ENCODE measurements at regions not wholly inside any gene's neighbourhood (a gene's known extent, or its start where the extent isn't known, plus 50 kb on each side); places are given as distances from the start of the nearest gene placed in this dataset.

GRCh38 chr15:97679106-97679688 is 281.3 kb upstream of the ARRDC4 start:
- no peaks in the 10 kb centered on the region for H3K27me3 Mint-ChIP-seq (ENCODE audit: low read depth)
- H3K4me1 Mint-ChIP-seq (ENCODE audit: low read depth), result no peaks in the 10 kb centered on the region
- H3K9me3 Mint-ChIP-seq, result peaks cover 5% of the 10 kb centered on the region
- no peak overlapping the region for H3K4me3 Mint-ChIP-seq
- H3K27ac Mint-ChIP-seq, result no peak overlapping the region
- H3K36me3 Mint-ChIP-seq (ENCODE audit: low read depth), result no peaks in the 10 kb centered on the region

DNA sequence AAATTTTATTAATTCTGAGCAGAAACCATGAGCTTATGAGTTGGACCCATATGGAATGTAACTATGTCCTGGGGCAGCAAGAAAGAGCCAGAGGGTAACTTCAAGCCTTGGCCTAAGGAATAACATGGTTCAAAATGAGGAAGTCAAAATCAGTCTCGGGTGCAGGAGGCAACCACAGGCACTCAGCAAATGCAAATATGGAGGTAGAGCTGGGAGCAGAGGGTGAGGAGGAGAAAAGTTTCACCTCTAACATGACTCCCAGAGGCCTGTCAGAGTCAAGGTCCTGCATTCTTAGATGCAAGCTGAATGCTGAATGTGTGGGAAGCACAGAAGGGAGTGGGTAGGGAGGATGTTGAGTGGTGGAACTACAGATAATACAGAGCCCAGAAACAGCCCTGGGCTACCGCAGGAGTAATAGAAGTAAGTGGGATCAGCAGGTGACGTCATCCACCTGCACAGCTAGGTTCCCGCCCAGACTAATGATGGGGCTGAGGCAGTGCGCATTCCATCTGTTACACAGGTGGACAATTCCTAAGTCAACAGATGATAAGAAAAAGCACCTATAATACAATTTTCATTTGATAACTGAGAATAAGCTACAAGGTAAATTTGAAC is 279.8 kb upstream of the ARRDC4 start:
- H3K27ac Mint-ChIP-seq, result no peak overlapping the region
- no peaks in the 10 kb centered on the region for H3K36me3 Mint-ChIP-seq (ENCODE audit: low read depth)
- no peak overlapping the region for H3K4me3 Mint-ChIP-seq
- H3K27me3 Mint-ChIP-seq (ENCODE audit: low read depth), result no peaks in the 10 kb centered on the region
- no peaks in the 10 kb centered on the region for H3K9me3 Mint-ChIP-seq
- no peaks in the 10 kb centered on the region for H3K4me1 Mint-ChIP-seq (ENCODE audit: low read depth)

DNA sequence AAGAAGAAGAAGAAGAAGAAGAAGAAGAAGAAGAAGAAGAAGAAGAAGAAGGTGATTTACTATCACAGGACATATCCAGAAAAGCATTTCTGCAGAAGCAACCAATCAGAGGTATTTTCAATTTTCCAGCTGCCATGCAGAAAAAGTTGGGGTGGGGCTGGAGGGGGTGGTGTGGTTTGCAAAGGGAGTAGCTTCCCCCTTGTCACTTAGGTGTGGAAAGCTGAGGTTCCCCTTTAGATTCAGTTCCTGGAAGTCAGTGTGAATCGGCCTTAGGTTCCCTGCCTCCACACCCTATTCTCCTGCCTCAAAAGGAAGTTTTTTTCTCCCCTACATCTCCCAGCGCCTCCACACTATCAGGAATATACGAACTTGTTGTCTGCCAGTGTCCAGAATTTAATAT is 276.7 kb upstream of the ARRDC4 start:
- Mint-ChIP-seq H3K4me1 (ENCODE audit: low read depth) (no peaks in the 10 kb centered on the region), H3K27me3 (ENCODE audit: low read depth) (no peaks in the 10 kb centered on the region), H3K36me3 (ENCODE audit: low read depth) (no peaks in the 10 kb centered on the region), H3K27ac (no peak overlapping the region), H3K9me3 (no peaks in the 10 kb centered on the region), H3K4me3 (no peak overlapping the region)

DNA sequence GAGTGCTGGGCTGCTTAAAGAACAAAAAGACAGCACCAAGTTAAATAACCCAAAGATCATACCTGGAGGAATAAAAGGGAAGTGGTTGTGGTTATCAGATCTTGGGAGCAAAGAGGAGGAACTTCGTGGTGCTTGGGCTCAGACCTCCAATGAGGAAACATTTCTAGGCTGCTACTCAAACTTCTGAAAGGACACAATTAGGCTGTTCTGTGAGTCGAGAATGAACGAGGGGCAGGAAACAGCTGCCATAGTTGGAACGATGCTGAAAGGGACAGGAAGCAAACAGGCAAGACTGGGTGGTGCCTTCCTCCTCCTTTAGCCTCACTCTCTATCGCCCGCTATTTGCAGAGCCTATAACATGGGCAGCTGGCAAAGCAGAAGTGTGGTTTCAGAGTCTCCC is 276.3 kb upstream of the ARRDC4 start:
- H3K9me3 Mint-ChIP-seq, result no peaks in the 10 kb centered on the region

DNA sequence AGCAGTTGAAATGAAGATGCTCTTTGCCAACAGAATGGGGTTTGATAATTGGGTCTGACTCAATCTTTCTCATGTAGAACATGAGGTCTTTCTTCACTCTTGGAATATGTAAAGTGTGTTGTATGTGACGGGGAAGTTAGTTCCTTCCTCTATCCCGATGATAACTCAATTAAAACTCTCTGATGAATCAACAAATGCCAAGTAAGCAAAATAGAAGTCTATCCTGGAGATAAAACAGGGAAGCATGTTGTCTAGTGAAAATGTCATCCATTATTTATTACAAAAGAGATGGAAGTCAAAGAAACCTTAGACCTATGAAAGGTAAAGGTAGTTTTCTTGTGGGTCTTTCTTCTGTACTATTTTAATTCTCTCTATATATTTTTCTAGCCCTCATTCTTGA is 274.2 kb upstream of the ARRDC4 start:
- Mint-ChIP-seq H3K4me1 (ENCODE audit: low read depth) (no peaks in the 10 kb centered on the region), H3K27me3 (ENCODE audit: low read depth) (no peaks in the 10 kb centered on the region), H3K36me3 (ENCODE audit: low read depth) (no peaks in the 10 kb centered on the region), H3K4me3 (no peak overlapping the region), H3K27ac (no peak overlapping the region), H3K9me3 (no peaks in the 10 kb centered on the region)

More for the DNA sequence above, 276.3 kb upstream of the ARRDC4 start:
- no peaks in the 10 kb centered on the region for H3K27me3 Mint-ChIP-seq (ENCODE audit: low read depth)
- H3K27ac Mint-ChIP-seq, result no peak overlapping the region
- no peaks in the 10 kb centered on the region for H3K36me3 Mint-ChIP-seq (ENCODE audit: low read depth)
- H3K4me3 Mint-ChIP-seq, result no peak overlapping the region
- H3K4me1 Mint-ChIP-seq (ENCODE audit: low read depth), result no peaks in the 10 kb centered on the region

GRCh38 chr15:97687654-97688053 is 272.8 kb upstream of the ARRDC4 start:
- no peaks in the 10 kb centered on the region for H3K36me3 Mint-ChIP-seq (ENCODE audit: low read depth)
- no peak overlapping the region for H3K27ac Mint-ChIP-seq

DNA sequence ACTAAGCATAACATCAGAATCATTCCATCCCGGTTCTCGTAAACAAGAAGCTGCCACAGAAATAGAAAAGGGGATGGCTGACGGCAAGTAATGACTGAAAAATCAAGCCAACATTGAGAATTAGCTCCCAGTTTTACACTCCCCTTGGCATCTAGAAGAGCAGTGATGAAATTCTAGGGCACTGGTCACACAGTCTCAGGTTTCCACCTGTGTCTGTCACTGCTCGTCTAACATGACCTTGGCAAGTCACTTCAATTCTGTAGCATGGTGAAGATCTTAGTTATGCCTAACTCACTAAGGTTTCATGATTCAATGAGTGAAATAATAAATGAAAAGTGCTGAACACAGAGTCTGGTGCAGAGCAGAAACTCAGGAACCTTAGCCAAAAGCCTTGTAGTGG is 272.3 kb upstream of the ARRDC4 start:
- H3K27ac Mint-ChIP-seq, result no peak overlapping the region
- H3K27me3 Mint-ChIP-seq (ENCODE audit: low read depth), result no peaks in the 10 kb centered on the region
- H3K4me3 Mint-ChIP-seq, result no peak overlapping the region
- no peaks in the 10 kb centered on the region for H3K9me3 Mint-ChIP-seq
- H3K36me3 Mint-ChIP-seq (ENCODE audit: low read depth), result no peaks in the 10 kb centered on the region
- no peaks in the 10 kb centered on the region for H3K4me1 Mint-ChIP-seq (ENCODE audit: low read depth)

More at GRCh38 chr15:97687654-97688053, 272.8 kb upstream of the ARRDC4 start:
- no peaks in the 10 kb centered on the region for H3K9me3 Mint-ChIP-seq
- H3K4me3 Mint-ChIP-seq, result no peak overlapping the region
- H3K4me1 Mint-ChIP-seq (ENCODE audit: low read depth), result no peaks in the 10 kb centered on the region
- H3K27me3 Mint-ChIP-seq (ENCODE audit: low read depth), result no peaks in the 10 kb centered on the region

- H3K27me3 Mint-ChIP-seq (ENCODE audit: low read depth), result no peaks in the 10 kb centered on the region
- H3K4me3 Mint-ChIP-seq, result no peak overlapping the region
These were observed 271.6 kb upstream of the ARRDC4 start for GRCh38 chr15:97688886-97689285.

DNA sequence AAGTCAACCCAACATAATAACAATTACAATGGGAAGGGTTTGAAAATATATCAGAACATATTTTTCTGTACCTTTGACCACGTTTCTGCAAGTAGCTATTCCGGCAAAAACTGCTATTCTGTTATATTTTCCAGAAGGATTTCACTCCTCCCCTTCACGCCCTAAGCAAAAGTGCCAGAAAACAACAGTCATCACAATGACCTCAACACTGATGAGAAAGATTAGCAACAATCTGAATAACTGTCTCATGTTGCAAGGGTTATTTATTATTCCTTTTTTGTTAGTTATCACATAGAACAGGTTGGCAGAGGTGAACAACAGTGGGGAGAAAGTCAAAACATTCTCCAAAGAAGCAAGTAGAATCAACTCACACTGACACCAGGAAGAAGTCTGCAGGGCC is 269.4 kb upstream of the ARRDC4 start:
- Mint-ChIP-seq H3K27ac (no peak overlapping the region), H3K36me3 (ENCODE audit: low read depth) (no peaks in the 10 kb centered on the region), H3K4me1 (ENCODE audit: low read depth) (no peaks in the 10 kb centered on the region), H3K4me3 (no peak overlapping the region), H3K27me3 (ENCODE audit: low read depth) (no peaks in the 10 kb centered on the region), H3K9me3 (no peaks in the 10 kb centered on the region)

More at GRCh38 chr15:97688886-97689285, 271.6 kb upstream of the ARRDC4 start:
- H3K9me3 Mint-ChIP-seq, result no peaks in the 10 kb centered on the region
- H3K27ac Mint-ChIP-seq, result no peak overlapping the region
- no peaks in the 10 kb centered on the region for H3K36me3 Mint-ChIP-seq (ENCODE audit: low read depth)
- no peaks in the 10 kb centered on the region for H3K4me1 Mint-ChIP-seq (ENCODE audit: low read depth)

DNA sequence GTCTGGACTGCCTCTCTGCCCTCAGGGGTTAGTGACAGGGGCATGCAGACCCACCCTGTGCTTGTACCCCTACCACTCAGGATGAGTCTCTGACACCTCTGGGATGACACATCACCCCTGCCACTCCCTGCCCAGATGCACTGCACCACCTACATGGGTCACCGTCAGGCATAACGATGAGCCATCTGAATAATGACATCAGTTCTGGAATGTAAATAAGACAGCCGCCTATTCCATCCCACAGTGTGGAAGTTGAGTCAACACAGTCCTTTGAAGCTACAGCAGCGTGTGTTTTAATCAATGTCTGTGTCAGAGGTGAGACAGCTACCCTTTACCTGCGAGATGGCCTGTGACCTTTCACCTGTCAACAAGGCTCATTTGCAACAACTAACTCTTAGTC is 268.7 kb upstream of the ARRDC4 start:
- no peaks in the 10 kb centered on the region for H3K36me3 Mint-ChIP-seq (ENCODE audit: low read depth)
- no peak overlapping the region for H3K27ac Mint-ChIP-seq
- H3K4me1 Mint-ChIP-seq (ENCODE audit: low read depth), result no peaks in the 10 kb centered on the region

DNA sequence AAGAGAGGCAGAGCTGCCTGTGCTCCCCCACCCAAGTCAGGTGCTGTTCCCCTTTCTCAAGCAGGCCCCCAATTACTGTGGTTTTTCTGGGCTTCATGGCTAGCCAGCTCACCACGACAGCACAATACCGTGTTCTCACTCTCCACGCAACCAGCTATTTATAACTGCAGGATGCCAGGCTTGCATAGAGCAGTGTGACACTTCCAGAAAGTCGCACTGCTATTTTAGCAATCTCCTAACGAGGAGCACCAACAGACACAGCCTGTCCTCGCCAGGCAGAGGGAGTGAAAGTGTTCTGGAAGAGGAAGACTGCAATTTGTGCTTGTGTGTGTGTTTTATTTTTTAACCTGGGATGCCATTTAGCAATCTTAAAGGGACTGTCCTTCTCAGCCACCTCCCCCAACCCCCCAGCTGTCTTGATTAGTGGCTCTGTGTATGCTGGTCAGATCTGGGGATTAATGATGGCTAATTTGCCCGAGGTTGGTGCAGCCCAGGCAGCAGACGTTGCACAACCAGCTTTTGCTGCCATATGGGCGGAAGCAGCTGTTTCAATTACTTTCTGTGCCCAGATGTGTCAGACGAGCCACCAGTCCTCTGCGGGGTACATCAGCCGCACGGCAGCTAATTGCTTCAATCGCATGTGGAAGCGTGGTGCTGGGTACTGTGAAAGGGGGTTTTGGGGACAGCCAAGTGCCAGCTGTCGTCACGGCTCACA is 268.0 kb upstream of the ARRDC4 start:
- H3K4me3 Mint-ChIP-seq, result no peak overlapping the region
- H3K4me1 Mint-ChIP-seq (ENCODE audit: low read depth), result no peaks in the 10 kb centered on the region
- no peaks in the 10 kb centered on the region for H3K27me3 Mint-ChIP-seq (ENCODE audit: low read depth)
- H3K27ac Mint-ChIP-seq, result no peak overlapping the region
- H3K9me3 Mint-ChIP-seq, result no peaks in the 10 kb centered on the region
- H3K36me3 Mint-ChIP-seq (ENCODE audit: low read depth), result no peaks in the 10 kb centered on the region

More for the DNA sequence above, 268.7 kb upstream of the ARRDC4 start:
- H3K9me3 Mint-ChIP-seq, result no peaks in the 10 kb centered on the region
- no peaks in the 10 kb centered on the region for H3K27me3 Mint-ChIP-seq (ENCODE audit: low read depth)
- no peak overlapping the region for H3K4me3 Mint-ChIP-seq

- Mint-ChIP-seq H3K4me1 (ENCODE audit: low read depth) (no peaks in the 10 kb centered on the region), H3K9me3 (no peaks in the 10 kb centered on the region), H3K4me3 (no peak overlapping the region), H3K27ac (no peak overlapping the region), H3K36me3 (ENCODE audit: low read depth) (no peaks in the 10 kb centered on the region), H3K27me3 (ENCODE audit: low read depth) (no peaks in the 10 kb centered on the region)
These were observed 266.0 kb upstream of the ARRDC4 start for GRCh38 chr15:97694456-97694855.

- Mint-ChIP-seq H3K9me3 (no peaks in the 10 kb centered on the region), H3K27me3 (ENCODE audit: low read depth) (no peaks in the 10 kb centered on the region), H3K4me3 (no peak overlapping the region), H3K36me3 (ENCODE audit: low read depth) (no peaks in the 10 kb centered on the region), H3K27ac (no peak overlapping the region), H3K4me1 (ENCODE audit: low read depth) (no peaks in the 10 kb centered on the region)
These were observed 257.1 kb upstream of the ARRDC4 start for GRCh38 chr15:97703400-97703799.

DNA sequence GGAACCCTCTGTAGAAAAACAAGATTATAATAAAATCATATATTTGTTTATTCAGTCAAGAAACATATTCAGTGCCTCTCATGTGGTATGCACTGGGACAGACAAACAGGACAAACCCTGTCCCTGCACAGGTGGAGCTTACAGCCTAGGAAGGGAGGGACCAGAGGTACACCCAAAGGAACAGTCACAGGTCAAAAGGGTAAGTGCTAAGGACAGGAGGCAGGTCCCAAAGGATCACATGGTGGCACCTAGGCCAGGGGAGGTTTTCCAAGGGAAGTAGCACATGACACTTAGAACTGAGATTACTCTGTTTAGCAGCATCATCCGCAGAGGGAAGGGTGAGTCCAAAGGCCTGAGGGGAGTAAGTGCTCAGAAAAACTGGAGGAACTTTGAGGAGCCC is 254.4 kb upstream of the ARRDC4 start:
- no peaks in the 10 kb centered on the region for H3K36me3 Mint-ChIP-seq (ENCODE audit: low read depth)
- H3K9me3 Mint-ChIP-seq, result no peaks in the 10 kb centered on the region
- no peaks in the 10 kb centered on the region for H3K4me1 Mint-ChIP-seq (ENCODE audit: low read depth)
- no peak overlapping the region for H3K27ac Mint-ChIP-seq
- no peak overlapping the region for H3K4me3 Mint-ChIP-seq
- H3K27me3 Mint-ChIP-seq (ENCODE audit: low read depth), result no peaks in the 10 kb centered on the region

- Mint-ChIP-seq H3K4me1 (ENCODE audit: low read depth) (no peaks in the 10 kb centered on the region), H3K27me3 (ENCODE audit: low read depth) (no peaks in the 10 kb centered on the region), H3K9me3 (no peaks in the 10 kb centered on the region), H3K27ac (no peak overlapping the region), H3K36me3 (ENCODE audit: low read depth) (no peaks in the 10 kb centered on the region), H3K4me3 (no peak overlapping the region)
These were observed 252.3 kb upstream of the ARRDC4 start for GRCh38 chr15:97708252-97708651.
